CD4-positive, alpha-beta T cell treated with Interleukin-15 for 4 hours (primary cell): ENCODE measurements at regions not wholly inside any gene's neighbourhood (a gene's known extent, or its start where the extent isn't known, plus 50 kb on each side); places are given as distances from the start of the nearest gene placed in this dataset.

Experiments used
- DNase-seq: peaks from one replicate; pipeline ENCODE4 v3.0.0-alpha.2; 2020; ENCODE audit warnings: low spot score

GRCh38 chr10:61140765-61141392 lies 196.9 kb upstream of the RHOBTB1 start:
- DNase-seq, result peak; percentile 13

GRCh38 chr10:61139592-61139953 lies 195.6 kb upstream of the RHOBTB1 start:
- DNase-seq, result no peak

GRCh38 chr10:61138708-61139591 lies 195.0 kb upstream of the RHOBTB1 start:
- no peak for DNase-seq

- no peak for DNase-seq
These were observed 192.2 kb upstream of the RHOBTB1 start for GRCh38 chr10:61136139-61136538.

- DNase-seq, result no peak
These were observed 191.3 kb upstream of the RHOBTB1 start for GRCh38 chr10:61135276-61135721.

GRCh38 chr10:61130366-61130765 lies 186.4 kb upstream of the RHOBTB1 start:
- no peak for DNase-seq

GRCh38 chr10:61128196-61128595 lies 184.2 kb upstream of the RHOBTB1 start:
- DNase-seq, result no peak

- no peak for DNase-seq
These were observed 181.7 kb upstream of the RHOBTB1 start for GRCh38 chr10:61125560-61126170.

- DNase-seq, result no peak
These were observed 181.0 kb upstream of the RHOBTB1 start for GRCh38 chr10:61124756-61125530.

GRCh38 chr10:61120805-61121204 lies 176.8 kb upstream of the RHOBTB1 start:
- DNase-seq, result no peak

GRCh38 chr10:61119573-61119972 lies 175.6 kb upstream of the RHOBTB1 start:
- no peak for DNase-seq

GRCh38 chr10:61115897-61116296 lies 171.9 kb upstream of the RHOBTB1 start:
- DNase-seq, result no peak

- DNase-seq, result no peak
These were observed 168.8 kb upstream of the RHOBTB1 start for GRCh38 chr10:61112771-61113170.

- DNase-seq, result no peak
These were observed 167.0 kb upstream of the RHOBTB1 start for GRCh38 chr10:61110936-61111335.

- DNase-seq, result no peak
These were observed 166.3 kb upstream of the RHOBTB1 start for GRCh38 chr10:61110188-61110844.

- DNase-seq, result no peak
These were observed 164.9 kb upstream of the RHOBTB1 start for GRCh38 chr10:61108915-61109314.

GRCh38 chr10:61100887-61101286 lies 156.9 kb upstream of the RHOBTB1 start:
- no peak for DNase-seq

GRCh38 chr10:61099756-61100155 lies 155.8 kb upstream of the RHOBTB1 start:
- no peak for DNase-seq

- no peak for DNase-seq
These were observed 155.0 kb upstream of the RHOBTB1 start for GRCh38 chr10:61098966-61099365.

GRCh38 chr10:61097026-61097425 lies 153.0 kb upstream of the RHOBTB1 start:
- DNase-seq, result no peak

- no peak for DNase-seq
These were observed 152.1 kb upstream of the RHOBTB1 start for GRCh38 chr10:61096056-61096455.

GRCh38 chr10:61091531-61091930 lies 147.5 kb upstream of the RHOBTB1 start:
- DNase-seq, result no peak
